ENCODE measurements at regions not wholly inside any gene's neighbourhood (a gene's known extent, or its start where the extent isn't known, plus 50 kb on each side); places are given as distances from the start of the nearest gene placed in this dataset.

DNA sequence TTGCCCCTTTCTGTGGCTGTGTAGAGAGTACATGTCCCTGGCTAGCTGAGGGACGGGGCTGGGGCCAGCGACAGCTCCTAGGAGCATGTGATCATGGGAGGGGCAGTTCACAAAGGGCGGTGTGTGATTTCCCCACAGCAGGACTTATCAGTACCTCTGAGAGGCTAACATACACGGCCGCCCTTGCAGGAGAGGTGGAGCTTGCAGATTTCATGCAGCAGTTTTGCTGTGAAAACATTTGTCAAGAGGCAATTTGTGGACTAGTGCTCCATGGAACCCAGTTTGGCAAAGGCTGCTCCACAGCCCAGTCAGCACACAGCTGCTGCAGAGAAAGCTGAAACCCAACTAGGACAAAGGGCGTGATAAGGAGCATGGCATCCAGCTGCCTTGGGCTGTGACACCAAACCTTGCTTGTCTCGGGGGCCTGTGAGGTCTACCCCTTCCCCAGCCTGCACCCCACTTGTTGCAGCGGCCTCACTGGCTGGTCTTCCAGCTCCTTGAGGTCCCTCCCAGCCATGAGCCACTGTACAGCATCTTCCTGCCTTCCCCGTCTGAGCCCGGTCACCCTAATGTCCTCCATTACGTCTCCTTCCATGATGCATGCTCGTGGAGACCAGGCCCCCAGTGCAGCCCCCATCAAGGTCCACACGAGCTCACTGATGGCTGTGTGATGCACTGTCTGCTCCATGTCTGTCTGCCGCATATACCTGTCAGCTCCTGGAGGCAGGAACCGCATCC lies 121.4 kb upstream of the HDAC4 start:
- no peak for DNase-seq

DNA sequence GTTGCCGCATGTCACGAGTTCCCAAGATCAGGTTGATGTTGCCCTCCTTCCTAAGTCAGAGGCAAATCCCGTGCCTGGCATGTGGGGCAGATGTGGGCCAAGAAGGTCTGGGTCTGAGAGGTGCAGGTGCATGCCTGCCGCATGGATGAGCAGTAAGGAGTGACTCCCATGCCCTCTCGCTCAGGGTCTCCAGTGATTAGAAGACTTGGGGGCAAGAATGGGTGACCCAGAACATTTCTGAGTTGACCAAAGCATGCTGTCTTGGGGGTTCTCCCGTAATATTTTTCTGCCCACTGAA lies 120.6 kb upstream of the HDAC4 start:
- DNase-seq = no peak

DNA sequence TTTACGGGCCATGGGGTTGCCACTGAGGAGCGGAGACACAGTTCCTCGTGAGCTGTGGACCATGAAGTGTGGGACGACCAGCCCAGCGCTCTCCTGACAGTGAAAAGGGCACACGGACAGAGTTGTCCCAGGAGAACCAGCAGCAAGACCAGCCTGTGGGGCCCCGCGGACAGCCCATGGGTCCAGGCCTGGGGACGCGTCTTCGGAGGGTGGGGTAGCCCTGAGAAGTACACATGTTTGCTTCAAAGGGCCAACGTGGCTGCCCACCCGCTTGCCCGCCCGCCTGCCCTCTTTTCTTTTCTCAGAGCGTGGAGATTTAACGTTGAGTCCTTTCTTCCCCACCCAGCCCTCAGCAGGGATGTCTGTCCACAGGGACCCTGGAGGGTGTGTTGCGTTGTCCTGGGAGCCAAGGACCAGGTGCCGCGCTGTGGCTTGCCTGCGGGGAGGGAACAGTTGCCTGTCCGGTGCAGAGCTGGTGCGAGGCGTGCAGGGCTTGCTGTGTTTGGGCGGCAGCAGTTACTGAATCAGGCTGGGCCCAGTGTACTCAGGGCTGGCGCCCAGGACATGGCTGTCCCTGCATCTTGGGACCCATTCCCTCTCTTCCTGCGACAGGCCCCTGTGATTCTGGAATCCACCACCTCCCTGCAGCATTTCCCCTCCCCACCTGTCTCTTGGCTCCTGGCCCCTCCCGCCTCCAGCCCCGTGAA lies 120.1 kb upstream of the HDAC4 start:
- DNase-seq = no peak

DNA sequence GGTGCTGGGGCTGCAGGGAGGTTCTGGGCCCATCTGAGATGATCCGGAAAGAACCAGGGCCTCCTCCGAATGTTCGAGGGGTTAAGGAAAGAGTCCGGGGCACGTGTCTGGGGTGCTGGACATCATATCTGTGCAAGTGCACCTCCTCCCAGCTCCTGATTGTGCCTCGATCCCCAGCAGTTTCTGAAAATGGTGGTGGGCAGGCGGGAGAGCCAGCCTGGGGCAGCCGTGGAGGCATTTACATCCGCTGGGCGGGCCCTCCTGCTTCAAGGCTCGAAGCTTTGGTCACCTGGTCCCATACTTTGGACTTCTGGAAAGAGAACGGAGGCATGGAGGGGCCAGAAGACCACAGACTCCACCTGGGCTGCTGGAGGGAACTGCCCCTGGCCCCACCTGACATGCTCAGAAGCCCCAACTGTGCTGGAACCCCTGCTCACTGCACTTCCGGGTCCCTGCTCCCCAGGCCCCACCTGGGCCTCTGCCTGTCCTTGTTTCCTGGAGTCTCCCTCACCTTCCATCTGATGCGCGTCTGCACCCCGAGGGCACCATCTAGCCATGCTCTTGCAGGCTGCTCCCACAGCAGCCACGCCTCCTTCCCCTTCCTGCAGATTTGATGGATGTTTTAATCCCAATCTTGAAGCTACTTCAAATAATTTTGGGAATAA lies 119.2 kb upstream of the HDAC4 start:
- no peak for DNase-seq

DNA sequence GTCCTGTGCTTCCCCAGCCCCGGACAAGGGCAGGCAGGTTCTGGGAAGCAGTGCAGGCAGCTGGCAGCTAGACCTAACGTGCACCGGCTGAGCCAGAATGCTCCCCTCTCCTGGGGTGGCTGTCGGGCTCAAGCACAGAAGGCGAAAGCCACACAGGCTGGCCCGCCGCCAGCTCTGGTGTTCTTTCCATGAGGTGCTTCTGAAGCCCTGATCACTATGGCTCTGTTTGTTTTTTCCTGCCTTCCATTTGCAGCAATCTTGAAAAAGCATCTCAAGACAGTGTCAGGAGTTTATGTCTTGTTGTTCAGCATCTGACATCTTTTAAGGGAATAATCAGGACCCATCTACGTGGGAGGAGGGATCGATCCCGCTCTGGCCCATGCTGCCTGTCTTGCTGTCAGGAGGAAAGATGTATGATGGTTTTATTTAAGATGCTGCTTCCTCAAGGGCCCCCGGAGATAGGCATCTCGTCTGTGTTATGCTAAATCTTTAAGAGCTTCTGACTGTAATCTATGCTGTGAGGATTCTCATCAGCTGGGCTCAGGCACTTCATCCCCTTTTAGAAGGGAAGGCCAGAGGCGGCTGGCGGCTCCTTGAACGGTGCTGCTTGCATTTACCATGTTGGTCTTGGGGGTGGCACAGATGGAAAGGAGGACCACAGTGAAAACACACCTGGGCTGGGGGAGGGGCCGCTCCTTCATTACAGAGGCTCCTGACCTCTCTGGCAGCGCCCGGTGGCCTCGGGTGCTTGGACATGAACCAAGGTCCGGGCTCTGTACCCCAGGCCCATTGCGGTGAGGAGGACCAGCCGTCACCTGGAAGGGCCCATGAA lies 118.5 kb upstream of the HDAC4 start:
- DNase-seq = no peak

DNA sequence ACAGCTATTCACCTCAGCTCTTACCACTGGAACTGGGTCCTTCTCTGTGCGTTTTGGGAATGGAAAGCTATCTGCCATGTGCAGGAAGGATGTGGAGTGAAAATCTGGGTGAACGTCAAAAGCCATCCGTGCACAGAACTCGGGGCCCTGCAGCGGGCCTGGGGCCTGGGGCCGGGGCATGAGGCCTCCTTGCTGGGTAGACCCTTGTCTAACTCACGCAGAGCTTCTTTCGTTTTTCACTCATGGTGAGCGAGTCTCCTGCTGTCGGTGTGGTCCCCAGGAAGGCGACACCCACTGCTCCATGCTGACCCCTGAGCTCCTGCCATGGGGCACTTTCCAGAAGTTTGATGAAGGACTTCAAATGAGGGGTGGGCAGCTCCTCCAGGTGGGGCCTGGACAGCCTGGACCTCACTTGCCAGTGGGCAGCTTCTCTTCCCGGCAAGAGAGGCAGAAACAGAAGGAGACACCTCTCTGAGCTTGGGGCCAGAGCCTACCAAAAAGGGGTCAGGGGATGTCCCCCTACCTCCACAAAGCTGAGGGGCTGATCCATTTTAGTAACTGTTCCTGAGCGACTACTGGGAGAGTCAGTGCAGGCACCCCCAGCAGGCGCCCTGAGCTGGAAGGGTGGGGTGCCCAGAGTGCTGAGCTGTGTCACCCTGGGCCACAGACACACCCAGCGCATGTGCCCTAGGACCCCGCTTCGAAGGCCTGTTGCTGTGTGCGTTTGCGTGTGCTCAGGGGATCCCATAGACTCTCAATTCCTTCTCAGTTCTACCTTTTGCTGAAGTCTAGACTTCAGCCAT lies 117.7 kb upstream of the HDAC4 start:
- no peak for DNase-seq

DNA sequence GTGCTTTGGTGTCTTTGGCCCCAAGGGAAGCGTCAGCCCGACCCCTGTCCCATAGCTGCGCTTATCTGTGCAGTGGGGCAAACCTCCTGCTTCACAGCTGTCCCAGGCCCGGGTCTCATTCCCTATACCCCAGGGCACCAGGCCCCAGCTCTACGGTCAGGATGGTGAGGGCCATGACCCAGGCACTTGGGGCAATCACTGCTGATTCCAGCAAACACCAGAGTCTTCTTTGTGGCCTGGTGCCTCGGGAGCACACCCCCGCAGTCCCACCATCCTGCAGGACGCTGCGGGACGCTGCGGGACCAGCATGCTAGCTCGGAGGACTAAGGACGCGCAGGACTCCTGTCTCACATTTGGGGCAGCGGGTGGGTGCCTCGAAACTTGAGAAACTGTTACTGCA lies 116.9 kb upstream of the HDAC4 start:
- no peak for DNase-seq

DNA sequence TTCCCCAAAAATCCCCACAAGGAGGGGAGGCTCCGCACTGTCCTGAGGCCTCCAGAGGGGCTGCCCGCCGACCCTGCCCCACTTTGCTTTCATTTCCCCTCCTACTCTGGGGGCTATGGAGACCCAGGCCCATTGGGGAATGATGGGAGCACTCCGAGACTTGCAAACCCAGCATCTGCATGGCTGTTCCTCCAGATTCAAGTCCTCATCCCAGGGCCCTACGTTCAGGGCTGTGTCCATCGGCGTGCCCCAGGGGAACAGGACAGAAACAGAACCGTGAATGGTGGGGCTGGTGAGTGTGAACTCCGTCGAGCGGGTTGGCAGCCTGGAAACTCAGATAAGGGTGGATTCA lies 116.1 kb upstream of the HDAC4 start:
- no peak for DNase-seq

DNA sequence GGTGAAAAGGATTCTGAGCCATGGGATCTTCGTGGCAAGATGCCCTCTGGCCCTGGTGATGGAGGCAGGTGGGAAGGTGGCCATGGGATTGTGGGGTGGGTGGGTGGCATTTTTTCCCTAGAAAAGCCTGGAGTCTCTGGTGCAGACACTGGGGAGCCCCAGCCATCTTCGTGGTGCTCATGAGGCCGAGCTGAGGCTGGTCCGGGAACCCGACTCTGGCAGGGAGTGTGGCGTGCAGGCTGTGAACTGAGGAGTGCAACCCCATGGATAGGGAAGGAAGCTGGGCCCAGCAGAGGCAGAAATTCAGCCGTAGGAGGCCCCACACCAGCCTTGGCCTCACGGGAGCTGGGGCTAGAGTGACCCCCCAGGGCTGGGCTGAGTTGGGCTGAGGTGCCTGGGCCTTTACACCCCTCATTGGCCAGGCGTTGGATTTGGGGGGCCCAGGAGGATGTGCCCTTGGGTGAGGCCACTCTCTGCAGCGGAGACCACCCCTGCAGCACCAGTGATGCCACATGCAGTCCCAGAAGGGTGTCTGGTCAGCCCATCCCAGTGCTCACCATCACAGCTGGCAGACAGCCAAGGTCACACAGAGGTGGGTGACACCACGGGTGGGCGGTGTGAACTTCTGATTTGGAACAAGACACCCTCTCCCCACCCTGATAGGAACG lies 115.6 kb upstream of the HDAC4 start:
- no peak for DNase-seq

DNA sequence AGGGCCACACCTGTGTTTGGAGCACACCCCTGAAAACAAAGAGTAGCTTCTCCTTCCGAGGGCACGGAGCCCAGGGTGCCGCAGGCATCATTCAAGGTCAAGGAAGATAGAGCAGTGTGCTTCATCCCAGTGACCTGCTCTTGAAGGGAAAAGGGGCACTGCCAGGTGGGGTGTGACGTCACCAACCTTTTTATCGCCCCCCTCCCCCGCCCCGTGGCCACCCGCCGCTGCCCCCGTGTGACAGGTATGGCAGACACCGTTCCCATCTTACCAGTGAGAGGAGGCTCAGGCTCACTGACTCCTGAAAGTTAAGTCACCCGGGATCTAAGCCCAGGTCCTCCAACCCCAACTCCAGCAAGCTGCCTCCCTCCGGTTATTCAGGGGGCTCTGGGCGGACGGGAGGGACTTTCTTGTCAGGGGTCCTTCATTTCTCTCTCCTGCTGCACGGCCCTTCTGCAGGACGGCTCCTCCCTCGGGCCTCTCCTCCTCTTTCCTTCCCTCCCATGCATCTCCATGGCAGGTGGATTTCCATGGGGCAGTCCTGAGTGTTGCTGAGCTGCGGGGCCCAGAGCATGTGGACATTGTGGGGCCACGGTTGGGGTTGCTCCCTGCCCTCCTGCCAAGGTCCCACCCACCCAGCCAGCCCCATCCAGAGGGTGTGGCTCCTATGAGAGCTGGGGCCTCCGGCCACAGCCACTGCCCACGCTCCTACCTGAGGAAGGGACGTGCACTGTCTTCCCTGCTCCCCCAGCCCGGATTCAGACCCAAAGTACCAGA lies 114.1 kb upstream of the HDAC4 start:
- DNase-seq = no peak

DNA sequence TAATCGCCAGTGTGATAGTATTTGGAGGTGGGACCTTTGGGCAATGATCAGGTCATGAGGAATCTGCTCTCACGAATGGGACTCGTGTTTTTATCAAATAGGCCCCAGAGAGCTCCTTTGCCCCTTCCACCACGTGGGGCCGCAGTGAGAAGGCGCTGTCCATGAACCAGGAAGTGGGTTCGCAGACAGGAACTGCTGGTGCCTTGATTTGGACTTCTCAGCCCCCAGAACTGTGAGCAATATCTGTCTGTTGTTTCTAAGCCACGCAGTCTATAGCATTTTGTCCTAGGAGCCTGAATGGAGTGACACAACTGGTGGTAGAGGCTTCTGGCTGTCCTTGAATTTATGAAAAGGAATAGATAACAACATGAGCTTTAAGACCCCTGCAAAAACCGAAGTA lies 111.2 kb upstream of the HDAC4 start:
- DNase-seq = no peak

DNA sequence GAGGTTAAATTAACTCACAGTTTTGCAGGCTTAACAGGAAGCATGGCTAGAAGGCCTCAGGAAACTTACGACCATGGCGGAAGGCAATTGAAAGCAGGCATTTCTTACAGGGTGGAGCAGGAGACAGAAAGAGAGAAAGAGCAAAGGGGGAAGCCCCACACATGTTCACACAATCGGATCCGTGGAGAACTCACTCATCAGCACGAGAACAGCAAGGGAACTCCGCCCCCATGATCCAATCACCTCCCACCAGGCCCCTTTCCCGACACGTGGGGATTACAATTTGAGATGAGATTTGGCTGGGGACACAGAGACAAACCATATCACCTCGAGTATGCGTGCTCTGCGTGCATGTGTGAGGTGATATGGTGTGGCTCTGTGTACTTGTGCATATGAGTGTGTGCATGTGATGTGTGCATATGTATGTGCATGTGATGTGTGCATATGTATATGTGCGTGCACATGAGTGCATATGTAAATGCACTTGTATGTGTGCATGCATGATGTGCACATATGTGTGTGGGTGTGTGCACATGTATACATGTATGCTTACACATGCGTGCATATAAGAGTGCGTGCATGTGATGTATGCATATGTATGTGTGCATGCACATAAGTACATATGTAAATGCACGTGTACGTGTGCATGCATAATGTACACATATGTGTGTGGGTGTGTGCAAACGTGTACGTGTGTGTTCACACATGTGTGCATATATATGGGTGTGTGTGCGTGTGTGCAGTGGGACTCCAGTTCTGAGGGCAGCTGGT lies 108.7 kb upstream of the HDAC4 start:
- no peak for DNase-seq

DNA sequence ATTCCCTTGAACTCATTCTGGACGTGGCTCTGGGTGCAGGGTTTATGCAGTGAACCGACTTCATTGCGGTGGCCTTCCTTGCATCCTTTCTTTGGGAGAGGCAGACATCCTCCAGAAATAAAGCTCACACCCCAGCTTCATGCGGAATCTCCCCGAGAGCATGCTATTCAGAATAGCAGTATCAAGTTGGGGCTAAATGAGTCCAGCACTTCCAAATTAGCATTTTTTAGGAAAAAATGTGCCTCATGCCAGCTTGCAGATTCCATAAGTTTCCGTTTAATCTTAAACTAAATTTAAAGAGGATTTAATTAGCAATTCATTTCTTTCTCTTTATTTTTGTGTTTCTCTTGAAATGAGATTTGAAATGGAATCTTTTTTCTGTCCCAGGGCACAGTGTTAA lies 107.4 kb upstream of the HDAC4 start:
- no peak for DNase-seq

DNA sequence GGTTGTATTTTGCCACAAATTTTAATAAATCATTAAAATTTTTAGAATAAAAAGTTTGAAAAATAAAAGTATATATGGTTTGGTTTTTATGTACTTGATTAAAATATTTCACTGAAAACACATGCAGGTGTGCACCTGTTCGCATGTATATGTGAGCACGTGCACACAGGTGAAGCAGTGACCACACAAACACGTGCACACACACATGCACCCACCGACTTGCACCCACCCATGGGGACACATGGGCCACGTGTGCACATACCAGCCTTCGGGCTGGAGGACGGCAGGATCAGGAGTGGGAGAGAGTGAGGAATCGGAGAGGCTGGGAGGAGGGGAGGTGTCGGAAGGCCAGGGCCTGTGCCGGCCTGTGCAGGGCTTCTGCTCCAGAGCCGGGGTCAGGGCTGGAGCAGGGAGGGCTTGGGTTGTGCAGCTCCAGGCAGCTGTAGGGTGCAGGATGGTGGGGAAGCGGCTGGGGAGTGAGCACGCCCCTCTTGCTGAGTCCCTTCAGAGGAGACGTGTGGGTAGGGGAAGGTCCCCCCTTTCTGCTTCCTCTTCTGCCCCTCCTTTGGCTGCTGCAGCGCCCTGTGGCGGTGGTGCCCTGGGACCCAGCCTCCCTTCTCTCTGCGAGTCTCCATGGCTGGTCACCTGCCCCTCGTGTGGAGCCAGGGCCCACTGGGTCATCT lies 106.9 kb upstream of the HDAC4 start:
- DNase-seq = no peak

DNA sequence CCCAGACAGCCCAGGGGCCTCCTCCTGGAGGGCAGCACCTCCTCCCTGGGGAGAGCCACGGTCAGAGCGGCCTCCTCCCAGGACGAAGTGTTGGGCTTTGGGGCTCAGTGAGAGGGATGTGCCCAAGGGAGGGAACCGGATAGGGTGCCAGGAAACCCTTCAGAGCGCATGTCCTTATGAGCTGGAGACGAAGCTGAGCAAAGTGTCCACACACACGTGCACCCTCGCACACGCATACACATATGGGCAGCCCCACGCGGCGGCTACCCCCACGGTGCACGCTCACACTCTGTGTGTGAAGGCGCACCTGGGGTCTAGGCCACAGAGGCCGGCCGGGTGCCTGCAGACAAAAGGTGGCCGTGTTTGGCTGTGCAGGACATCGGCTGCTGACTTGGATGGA lies 106.1 kb upstream of the HDAC4 start:
- DNase-seq = no peak

DNA sequence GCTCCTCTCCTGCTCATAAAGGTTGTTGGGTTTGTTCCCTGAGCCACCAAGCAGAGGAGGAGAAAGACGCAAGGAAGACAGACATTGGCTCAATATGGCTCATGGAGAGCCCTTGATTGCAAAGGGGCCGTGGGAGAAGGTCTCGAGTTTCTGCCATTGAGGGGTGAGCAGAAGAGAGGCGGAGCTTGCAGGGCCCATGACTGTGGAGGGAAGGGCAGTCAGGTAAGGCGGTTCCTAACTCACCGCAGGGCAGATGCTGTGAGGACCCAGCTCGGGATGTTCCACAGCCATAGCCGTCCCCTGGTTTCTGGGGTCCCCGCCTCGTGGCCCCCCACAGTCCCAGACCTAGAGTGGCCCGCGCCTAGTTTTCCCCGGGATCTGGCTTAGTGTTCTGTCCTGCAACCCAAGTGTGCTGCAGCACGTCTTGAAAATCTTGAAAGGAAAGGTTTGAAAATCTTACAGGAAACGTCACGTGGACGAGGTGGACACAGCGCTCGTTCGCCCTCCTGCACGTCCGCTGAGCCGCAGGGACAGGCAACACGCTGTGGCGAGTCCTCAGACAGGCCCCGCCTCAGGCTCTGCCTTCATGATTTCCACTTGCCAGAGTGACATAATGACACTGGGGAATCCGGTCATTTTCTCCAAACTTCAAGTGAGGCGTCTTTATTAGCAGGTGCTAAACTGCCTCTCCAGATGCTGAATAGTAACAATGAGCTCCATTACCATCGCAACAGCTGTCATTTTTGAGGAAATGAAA lies 105.5 kb upstream of the HDAC4 start:
- DNase-seq = no peak

DNA sequence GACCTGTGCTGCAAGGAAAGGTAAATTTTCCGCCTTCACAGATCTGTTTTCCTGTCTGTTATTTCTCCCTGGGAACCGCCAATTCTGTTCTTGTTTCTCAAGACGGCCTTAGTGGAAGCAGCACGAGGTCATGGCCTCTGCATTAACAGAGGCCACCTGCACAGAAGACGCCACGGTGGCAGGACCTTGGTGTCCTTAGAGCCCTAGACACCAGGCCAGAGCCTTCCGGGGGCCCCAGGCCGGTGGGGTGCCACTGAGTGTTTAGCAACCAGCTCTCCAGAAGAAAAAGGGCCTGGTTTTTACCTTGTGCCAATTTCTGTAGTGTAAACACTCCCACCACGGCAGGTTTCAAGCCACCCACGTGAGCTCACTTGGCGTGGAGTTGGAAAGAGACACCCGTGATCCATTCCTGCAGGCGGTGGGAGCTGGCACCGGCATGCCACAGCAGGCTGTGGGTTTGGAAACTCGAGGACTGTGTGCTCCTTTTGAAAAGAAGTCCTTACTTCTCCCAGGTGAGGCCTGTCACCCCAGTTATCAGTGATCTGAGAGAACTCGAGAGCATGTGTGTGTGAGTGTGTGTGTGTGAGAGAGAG lies 103.9 kb upstream of the HDAC4 start:
- DNase-seq = no peak

DNA sequence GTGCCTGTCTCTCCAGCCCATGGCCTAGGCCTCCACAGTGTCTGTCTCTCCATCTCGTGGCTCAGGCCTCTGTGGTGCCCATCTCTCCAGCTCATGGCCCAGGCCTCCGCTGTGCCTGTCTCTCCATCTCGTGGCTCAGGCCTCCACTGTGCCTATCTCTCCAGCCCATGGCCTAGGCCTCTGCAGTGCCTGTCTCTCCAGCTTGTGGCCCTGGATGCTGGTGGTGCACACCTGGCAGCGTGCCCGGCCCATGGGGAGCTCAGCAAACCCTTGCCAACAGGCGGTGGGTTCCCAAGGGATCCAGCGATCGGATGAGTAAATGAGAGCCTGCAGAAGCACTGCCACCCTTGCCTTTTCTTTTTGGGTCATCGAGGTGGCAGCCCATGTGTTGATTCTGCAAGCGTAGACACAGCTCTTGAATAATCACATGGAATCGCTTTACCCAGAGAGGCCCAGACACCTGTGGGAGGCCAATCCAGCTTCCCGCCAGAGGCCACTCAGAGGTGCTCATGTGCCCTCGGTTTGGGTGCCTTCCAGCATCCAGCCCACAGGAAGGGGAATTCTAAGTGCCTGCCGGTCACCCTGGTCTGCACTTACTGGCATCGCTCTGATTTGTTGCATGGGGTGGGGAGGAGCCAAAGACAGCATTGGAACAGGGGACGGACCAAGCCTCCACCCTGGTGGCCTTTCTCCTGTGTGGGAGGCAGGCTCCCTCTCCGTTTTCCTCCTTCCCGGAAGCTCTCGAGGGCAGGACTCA lies 101.8 kb upstream of the HDAC4 start:
- DNase-seq = no peak
